ENCODE measurements at regions not wholly inside any gene's neighbourhood (a gene's known extent, or its start where the extent isn't known, plus 50 kb on each side); places are given as distances from the start of the nearest gene placed in this dataset.

DNA sequence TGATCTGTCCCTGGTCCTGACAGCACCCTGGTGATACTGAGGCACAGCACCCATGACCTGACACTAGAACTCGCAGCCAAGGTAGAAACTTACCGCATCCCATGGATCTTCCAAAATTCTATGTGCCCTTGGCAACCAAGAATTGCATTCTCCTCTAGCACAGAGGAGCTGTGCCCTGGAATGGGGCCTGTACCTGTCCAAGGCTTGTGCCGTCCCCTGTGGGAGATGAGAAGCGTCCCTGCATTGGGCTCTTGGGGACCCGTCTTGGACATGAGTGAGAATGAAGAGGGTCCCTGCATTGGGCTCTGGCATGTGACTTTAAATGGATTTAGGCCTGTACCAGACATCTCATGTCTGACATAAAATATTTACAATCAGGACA is 67.1 kb downstream of the GGTLC2 start:
- TF ChIP-seq CTCF (IDR thresholded peaks at IDR 0.05) (no peak), POLR2A (IDR thresholded peaks at IDR 0.05) (no peak)

All from ovary (tissue), 3 donors.